Mesendoderm (in vitro differentiated cells): ENCODE measurements at regions not wholly inside any gene's neighbourhood (a gene's known extent, or its start where the extent isn't known, plus 50 kb on each side); places are given as distances from the start of the nearest gene placed in this dataset.
A peak's percentile ranks its signal among the peaks of the same experiment; 100 is the strongest.

ENCODE experiments used
- DNase-seq: peaks from one replicate; pipeline ENCODE4 v3.0.0; 2013
- H2AK5ac ChIP-seq: 2 replicates; pipeline ENCODE4 v1.6.1; 2013; ENCODE audit warnings: low read length, inconsistent platforms
- H2BK120ac ChIP-seq: 2 replicates; pipeline ENCODE4 v1.6.1; 2013; ENCODE audit warnings: low read depth, mild to moderate bottlenecking, low read length, moderate library complexity, mixed read lengths
- H2BK15ac ChIP-seq: replicated peaks from 2 replicates; pipeline ENCODE4 v1.6.1; 2013; ENCODE audit warnings: low read depth, mild to moderate bottlenecking, moderate library complexity
- H2BK5ac ChIP-seq: 2 replicates; pipeline ENCODE4 v1.6.1; 2013; ENCODE audit warnings: low read length, inconsistent platforms
- H3K18ac ChIP-seq: 2 replicates; pipeline ENCODE4 v1.6.1; 2013; ENCODE audit warnings: mild to moderate bottlenecking, low read length, mixed read lengths
- H3K23ac ChIP-seq: one replicate; pipeline ENCODE4 v1.6.1; 2013; ENCODE audit warnings: low read length
- H3K27ac ChIP-seq: 2 replicates; pipeline ENCODE4 v1.5.1; 2013; ENCODE audit warnings: low read depth, mild to moderate bottlenecking, inconsistent platforms, low read length, moderate library complexity
- H3K27me3 ChIP-seq: 2 replicates; pipeline ENCODE4 v1.6.1; 2013; ENCODE audit warnings: low read length, control low read depth, mild to moderate bottlenecking, inconsistent platforms; ENCODE audit not compliant: insufficient read depth, poor library complexity
- H3K36me3 ChIP-seq: 2 replicates; pipeline ENCODE4 v1.6.1; 2013; ENCODE audit warnings: low read length, inconsistent platforms; ENCODE audit not compliant: control insufficient read depth, insufficient read depth
- H3K4ac ChIP-seq: one replicate; pipeline ENCODE4 v1.6.1; 2013; ENCODE audit warnings: low read depth, mild to moderate bottlenecking, low read length, moderate library complexity
- H3K4me1 ChIP-seq: 2 replicates; pipeline ENCODE4 v1.6.1; 2013; ENCODE audit warnings: low read depth, low read length, inconsistent platforms; ENCODE audit not compliant: control insufficient read depth
- H3K4me2 ChIP-seq: 2 replicates; pipeline ENCODE4 v1.6.1; 2013; ENCODE audit warnings: low read length
- H3K4me3 ChIP-seq: 2 replicates; pipeline ENCODE4 v1.5.1; 2013; ENCODE audit warnings: mild to moderate bottlenecking, low read length
- H3K56ac ChIP-seq: one replicate; pipeline ENCODE4 v1.6.1; 2013; ENCODE audit warnings: low read length
- H3K79me1 ChIP-seq: 2 replicates; pipeline ENCODE4 v1.6.1; 2013; ENCODE audit warnings: low read length, inconsistent platforms
- H3K79me2 ChIP-seq: 2 replicates; pipeline ENCODE4 v1.6.1; 2013; ENCODE audit warnings: mild to moderate bottlenecking, low read length; ENCODE audit not compliant: control insufficient read depth, insufficient read depth
- H3K9ac ChIP-seq: 2 replicates; pipeline ENCODE4 v1.6.1; 2013; ENCODE audit warnings: low read length, inconsistent platforms
- H4K5ac ChIP-seq: one replicate; pipeline ENCODE4 v1.6.1; 2013; ENCODE audit warnings: low read length
- H4K8ac ChIP-seq: one replicate; pipeline ENCODE4 v1.6.1; 2013; ENCODE audit warnings: low read depth, mild to moderate bottlenecking, control low read depth, low read length, moderate library complexity
- WGBS: extraction: QIAGEN DNeasy Blood & Tissue Kit; methylation state at CpG from one replicate; pipeline ENCODE4 v1.1.7; 2013; ENCODE audit warnings: low lambda C conversion rate, missing lambda C conversion rate; ENCODE audit not compliant: insufficient coverage; ENCODE audit errors: extremely low coverage; 5-methylcytosine and 5-hydroxymethylcytosine counted together

- no peaks in the 10 kb centered on the region for H3K79me2 ChIP-seq
- H3K36me3 ChIP-seq = no peaks in the 10 kb centered on the region
- no peak overlapping the region for H3K18ac ChIP-seq
- WGBS = no CpG with 5 or more reads among the region's 5 CpGs
- H4K5ac ChIP-seq = no peak overlapping the region
- H3K4me3 ChIP-seq = no peak overlapping the region
- H3K9ac ChIP-seq = no peak overlapping the region
- H3K4me2 ChIP-seq = no peak overlapping the region
- H2BK120ac ChIP-seq = no peak overlapping the region
- H3K79me1 ChIP-seq = no peaks in the 10 kb centered on the region
- H3K4me1 ChIP-seq = peaks cover 2% of the 10 kb centered on the region
- no peak for DNase-seq
- H4K8ac ChIP-seq = no peak overlapping the region
- H3K23ac ChIP-seq = no peak overlapping the region
- no peaks in the 10 kb centered on the region for H3K27me3 ChIP-seq
- no peak overlapping the region for H2BK15ac ChIP-seq
- H2AK5ac ChIP-seq = no peak overlapping the region
- H3K4ac ChIP-seq = no peak overlapping the region
- H3K27ac ChIP-seq = no peak overlapping the region
- H2BK5ac ChIP-seq = no peak overlapping the region
- no peak overlapping the region for H3K56ac ChIP-seq
Measured at GRCh38 chr1:47569261-47569660, 131.4 kb downstream of the FOXD2 start.

DNA sequence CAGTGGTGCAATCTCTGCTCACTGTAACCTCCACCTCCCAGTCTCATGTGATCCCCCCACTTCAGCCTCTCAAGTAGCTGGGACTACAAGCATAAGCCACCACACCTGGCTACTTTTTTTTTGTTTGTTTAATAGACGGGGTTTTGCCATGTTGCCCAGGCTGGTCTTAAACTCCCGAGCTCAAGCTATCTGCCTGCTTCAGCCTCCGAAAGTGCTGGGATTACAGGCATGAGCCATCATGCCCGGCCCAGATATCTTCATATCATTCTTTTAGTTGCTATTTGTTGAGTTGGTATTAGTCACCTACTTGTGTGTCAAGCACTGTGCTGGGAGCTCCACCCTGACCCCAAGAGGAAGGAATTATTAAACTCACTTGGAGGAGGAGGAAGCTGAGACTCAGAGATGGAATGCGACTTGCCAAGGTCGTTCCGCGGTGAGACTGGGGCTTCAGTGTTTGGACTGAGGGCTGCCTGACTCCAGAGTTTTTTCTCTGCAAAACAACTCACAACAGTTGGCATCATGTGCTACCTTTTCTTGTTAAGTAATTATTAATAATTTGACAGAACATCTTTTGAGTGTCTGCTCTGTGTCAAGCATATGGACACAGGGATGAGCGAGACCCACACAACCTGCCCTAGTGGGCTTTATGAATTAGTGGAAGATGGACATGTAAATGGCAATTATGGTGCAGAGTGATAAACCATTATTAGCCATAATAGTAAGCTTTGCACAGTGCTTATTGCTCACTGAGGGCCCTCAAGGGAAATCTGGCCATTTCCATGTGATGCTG is 132.0 kb downstream of the FOXD2 start:
- Histone ChIP-seq H3K4me2 (no peak overlapping the region), H3K27me3 (no peaks in the 10 kb centered on the region), H4K8ac (no peak overlapping the region), H3K79me2 (no peaks in the 10 kb centered on the region), H2BK5ac (no peak overlapping the region), H4K5ac (no peak overlapping the region), H2AK5ac (no peak overlapping the region), H2BK15ac (no peak overlapping the region), H3K27ac (no peak overlapping the region), H3K4ac (no peak overlapping the region), H3K18ac (no peak overlapping the region), H3K79me1 (no peaks in the 10 kb centered on the region), H3K4me3 (no peak overlapping the region), H2BK120ac (no peak overlapping the region), H3K9ac (no peak overlapping the region), H3K4me1 (no peaks in the 10 kb centered on the region), H3K56ac (no peak overlapping the region), H3K36me3 (no peaks in the 10 kb centered on the region), H3K23ac (no peak overlapping the region)
- WGBS = no CpG with 5 or more reads among the region's 9 CpGs
- DNase-seq = peak; percentile 94

- H4K8ac ChIP-seq = no peak overlapping the region
- H3K4me3 ChIP-seq = no peak overlapping the region
- no peaks in the 10 kb centered on the region for H3K27me3 ChIP-seq
- no peak overlapping the region for H2BK120ac ChIP-seq
- H3K56ac ChIP-seq = no peak overlapping the region
- H2BK15ac ChIP-seq = no peak overlapping the region
- H3K4ac ChIP-seq = no peak overlapping the region
- H3K9ac ChIP-seq = no peak overlapping the region
- no CpG with 5 or more reads among the region's 5 CpGs for WGBS
- H3K18ac ChIP-seq = no peak overlapping the region
- DNase-seq = no peak
- no peak overlapping the region for H2BK5ac ChIP-seq
- H4K5ac ChIP-seq = no peak overlapping the region
- H3K4me2 ChIP-seq = no peak overlapping the region
- H3K4me1 ChIP-seq = peaks cover 5% of the 10 kb centered on the region
- no peaks in the 10 kb centered on the region for H3K79me2 ChIP-seq
- no peak overlapping the region for H3K23ac ChIP-seq
- no peak overlapping the region for H3K27ac ChIP-seq
- H3K36me3 ChIP-seq = no peaks in the 10 kb centered on the region
- H3K79me1 ChIP-seq = no peaks in the 10 kb centered on the region
- H2AK5ac ChIP-seq = no peak overlapping the region
Measured at GRCh38 chr1:47571161-47571560, 133.3 kb downstream of the FOXD2 start.

GRCh38 chr1:47571952-47572351 is 134.1 kb downstream of the FOXD2 start:
- Histone ChIP-seq H3K23ac (no peak overlapping the region), H4K8ac (no peak overlapping the region), H3K27ac (no peak overlapping the region), H3K18ac (no peak overlapping the region), H2BK120ac (no peak overlapping the region), H2BK15ac (no peak overlapping the region), H3K79me1 (no peaks in the 10 kb centered on the region), H3K36me3 (no peaks in the 10 kb centered on the region), H4K5ac (no peak overlapping the region), H3K4me2 (no peak overlapping the region), H3K4me3 (no peak overlapping the region), H3K9ac (no peak overlapping the region), H2BK5ac (no peak overlapping the region), H3K4ac (no peak overlapping the region), H3K27me3 (no peaks in the 10 kb centered on the region), H2AK5ac (no peak overlapping the region), H3K79me2 (no peaks in the 10 kb centered on the region), H3K4me1 (peaks cover 6% of the 10 kb centered on the region), H3K56ac (no peak overlapping the region)
- 100% methylated on average over 2 of the region's 2 CpGs for WGBS
- DNase-seq = no peak

GRCh38 chr1:47572731-47573430 is 135.0 kb downstream of the FOXD2 start:
- no peak overlapping the region for H2BK5ac ChIP-seq
- H3K23ac ChIP-seq = no peak overlapping the region
- no peak overlapping the region for H2BK120ac ChIP-seq
- no peak overlapping the region for H3K27ac ChIP-seq
- no peak overlapping the region for H3K9ac ChIP-seq
- H3K79me1 ChIP-seq = no peaks in the 10 kb centered on the region
- no peaks in the 10 kb centered on the region for H3K79me2 ChIP-seq
- no peak overlapping the region for H3K4ac ChIP-seq
- H3K36me3 ChIP-seq = no peaks in the 10 kb centered on the region
- H3K4me2 ChIP-seq = no peak overlapping the region
- no peaks in the 10 kb centered on the region for H3K27me3 ChIP-seq
- DNase-seq = no peak
- peaks cover 6% of the 10 kb centered on the region for H3K4me1 ChIP-seq
- H3K56ac ChIP-seq = no peak overlapping the region
- no peak overlapping the region for H3K4me3 ChIP-seq
- H4K8ac ChIP-seq = no peak overlapping the region
- no peak overlapping the region for H3K18ac ChIP-seq
- WGBS = no CpG with 5 or more reads among the region's 13 CpGs
- H2AK5ac ChIP-seq = no peak overlapping the region
- H4K5ac ChIP-seq = no peak overlapping the region
- H2BK15ac ChIP-seq = no peak overlapping the region
